OCI-LY1 (cell line): ENCODE measurements at regions not wholly inside any gene's neighbourhood (a gene's known extent, or its start where the extent isn't known, plus 50 kb on each side); places are given as distances from the start of the nearest gene placed in this dataset.

Experiments used
- H2AFZ ChIP-seq: fragments of 200-600 bp; sonication (generic), shearing (Covaris generic); 2 replicates; pipeline ENCODE4 v1.6.0; 2014; ENCODE audit warnings: antibody characterized with exemption, mild to moderate bottlenecking, low read length
- H3F3A ChIP-seq: fragments of 200-600 bp; sonication (generic), shearing (Covaris generic); 2 replicates; pipeline ENCODE4 v1.6.0; 2014; ENCODE audit warnings: mild to moderate bottlenecking, antibody characterized with exemption, low read length, moderate library complexity; ENCODE audit not compliant: insufficient read depth
- H3K27ac ChIP-seq: fragments of 200-600 bp; sonication (generic); 2 replicates; pipeline ENCODE4 v1.5.1; 2014; ENCODE audit warnings: low read length, mixed run types, mild to moderate bottlenecking, low read depth; ENCODE audit not compliant: poor library complexity, severe bottlenecking
- H3K27me3 ChIP-seq: fragments of 200-600 bp; sonication (generic); 2 replicates; pipeline ENCODE4 v1.6.0; 2014; ENCODE audit warnings: antibody characterized with exemption, mild to moderate bottlenecking, low read length, moderate library complexity; ENCODE audit not compliant: insufficient read depth
- H3K36me3 ChIP-seq: fragments of 200-600 bp; sonication (generic); 2 replicates; pipeline ENCODE4 v1.6.1; 2014; ENCODE audit warnings: mild to moderate bottlenecking, antibody characterized with exemption, low read length, moderate library complexity, mixed read lengths; ENCODE audit not compliant: insufficient read depth
- H3K4me1 ChIP-seq: fragments of 200-600 bp; sonication (generic); 2 replicates; pipeline ENCODE4 v1.5.1; 2014; ENCODE audit warnings: mild to moderate bottlenecking, low read length, moderate library complexity; ENCODE audit not compliant: insufficient read depth, severe bottlenecking
- H3K4me2 ChIP-seq: fragments of 200-600 bp; sonication (generic), shearing (Covaris generic); 2 replicates; pipeline ENCODE4 v1.6.1; 2014; ENCODE audit warnings: low read length
- H3K4me3 ChIP-seq: fragments of 200-600 bp; sonication (generic); 2 replicates; pipeline ENCODE4 v1.5.1; 2014; ENCODE audit warnings: low read length, low read depth, mild to moderate bottlenecking, mixed read lengths; ENCODE audit not compliant: poor library complexity, severe bottlenecking
- H3K79me2 ChIP-seq: fragments of 200-600 bp; shearing (Covaris generic); 2 replicates; pipeline ENCODE4 v1.6.1; 2016; ENCODE audit warnings: mixed run types, low read length, mixed read lengths; ENCODE audit not compliant: insufficient read depth
- H3K9ac ChIP-seq: fragments of 200-600 bp; sonication (generic), shearing (Covaris generic); 2 replicates; pipeline ENCODE4 v1.6.1; 2014; ENCODE audit warnings: mild to moderate bottlenecking, low read length, mixed read lengths
- H3K9me2 ChIP-seq: fragments of 200-600 bp; sonication (generic), shearing (Covaris generic); 2 replicates; pipeline ENCODE4 v1.6.1; 2014; ENCODE audit warnings: low read depth, mild to moderate bottlenecking, low read length, mixed read lengths
- H3K9me3 ChIP-seq: fragments of 200-600 bp; shearing (Covaris generic); 2 replicates; pipeline ENCODE4 v1.6.1; 2014; ENCODE audit warnings: low read length, mixed read lengths
- H4K20me1 ChIP-seq: fragments of 200-600 bp; sonication (generic), shearing (Covaris generic); 2 replicates; pipeline ENCODE4 v1.6.0; 2016; ENCODE audit warnings: mild to moderate bottlenecking, low read length; ENCODE audit not compliant: insufficient read depth
- EZH2 ChIP-seq: fragments of 200-600 bp; sonication (generic), shearing (Covaris generic); IDR thresholded peaks from 2 replicates; pipeline ENCODE4 v1.8.0; 2017; ENCODE audit warnings: borderline replicate concordance, mixed run types, mild to moderate bottlenecking, antibody characterized with exemption, low read length, moderate library complexity, mixed read lengths
- TF ChIP-seq, protein P1 (sequence below): fragments of 200-600 bp; sonication (generic), shearing (Covaris generic); IDR thresholded peaks from 2 replicates; pipeline ENCODE4 v1.5.1; 2017; ENCODE audit warnings: mild to moderate bottlenecking, antibody characterized with exemption, low read length, moderate library complexity, mixed read lengths

DNA sequence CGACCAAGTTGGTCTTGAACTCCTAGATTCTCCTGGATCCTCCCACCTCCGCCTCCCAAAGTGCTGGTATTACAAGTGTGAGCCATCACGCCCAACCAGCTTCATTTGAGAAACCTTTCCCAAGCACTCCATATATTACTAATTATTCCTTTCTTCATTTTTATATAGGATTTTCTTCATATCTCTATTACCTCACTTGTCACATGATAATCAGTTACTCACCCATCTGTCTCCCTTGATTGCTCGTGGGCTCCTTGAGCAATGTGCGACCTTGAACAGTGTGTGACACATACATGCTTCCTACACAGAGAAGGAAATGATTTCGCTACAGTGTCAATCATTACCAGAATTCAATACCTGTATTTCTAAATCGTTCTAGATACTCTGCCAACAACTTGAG lies 110.7 kb upstream of the C2CD4B start:
- H3K4me2 ChIP-seq: no peak overlapping the region
- TF ChIP-seq EZH2: no peak
- TF ChIP-seq, protein P1, sequence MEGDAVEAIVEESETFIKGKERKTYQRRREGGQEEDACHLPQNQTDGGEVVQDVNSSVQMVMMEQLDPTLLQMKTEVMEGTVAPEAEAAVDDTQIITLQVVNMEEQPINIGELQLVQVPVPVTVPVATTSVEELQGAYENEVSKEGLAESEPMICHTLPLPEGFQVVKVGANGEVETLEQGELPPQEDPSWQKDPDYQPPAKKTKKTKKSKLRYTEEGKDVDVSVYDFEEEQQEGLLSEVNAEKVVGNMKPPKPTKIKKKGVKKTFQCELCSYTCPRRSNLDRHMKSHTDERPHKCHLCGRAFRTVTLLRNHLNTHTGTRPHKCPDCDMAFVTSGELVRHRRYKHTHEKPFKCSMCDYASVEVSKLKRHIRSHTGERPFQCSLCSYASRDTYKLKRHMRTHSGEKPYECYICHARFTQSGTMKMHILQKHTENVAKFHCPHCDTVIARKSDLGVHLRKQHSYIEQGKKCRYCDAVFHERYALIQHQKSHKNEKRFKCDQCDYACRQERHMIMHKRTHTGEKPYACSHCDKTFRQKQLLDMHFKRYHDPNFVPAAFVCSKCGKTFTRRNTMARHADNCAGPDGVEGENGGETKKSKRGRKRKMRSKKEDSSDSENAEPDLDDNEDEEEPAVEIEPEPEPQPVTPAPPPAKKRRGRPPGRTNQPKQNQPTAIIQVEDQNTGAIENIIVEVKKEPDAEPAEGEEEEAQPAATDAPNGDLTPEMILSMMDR: no peak
- no peaks in the 10 kb centered on the region for H3K9me3 ChIP-seq
- H2AFZ ChIP-seq: no peak overlapping the region
- no peaks in the 10 kb centered on the region for H3F3A ChIP-seq
- H3K4me3 ChIP-seq: no peak overlapping the region
- no peak overlapping the region for H3K27ac ChIP-seq
- H3K9ac ChIP-seq: no peak overlapping the region
- H3K9me2 ChIP-seq: no peaks in the 10 kb centered on the region
- H3K79me2 ChIP-seq: no peaks in the 10 kb centered on the region
- H4K20me1 ChIP-seq: no peaks in the 10 kb centered on the region
- no peaks in the 10 kb centered on the region for H3K36me3 ChIP-seq
- no peaks in the 10 kb centered on the region for H3K27me3 ChIP-seq
- no peaks in the 10 kb centered on the region for H3K4me1 ChIP-seq

GRCh38 chr15:62277816-62278394 lies 112.8 kb upstream of the C2CD4B start:
- Histone ChIP-seq H3K36me3 (no peaks in the 10 kb centered on the region), H3K9me2 (no peaks in the 10 kb centered on the region), H3K4me3 (no peak overlapping the region), H4K20me1 (no peaks in the 10 kb centered on the region), H3K9me3 (no peaks in the 10 kb centered on the region), H3K9ac (no peak overlapping the region), H3K79me2 (no peaks in the 10 kb centered on the region), H3K27ac (no peak overlapping the region), H2AFZ (no peak overlapping the region), H3K27me3 (no peaks in the 10 kb centered on the region), H3K4me2 (no peak overlapping the region), H3F3A (no peaks in the 10 kb centered on the region), H3K4me1 (no peaks in the 10 kb centered on the region)
- no peak for TF ChIP-seq EZH2

DNA sequence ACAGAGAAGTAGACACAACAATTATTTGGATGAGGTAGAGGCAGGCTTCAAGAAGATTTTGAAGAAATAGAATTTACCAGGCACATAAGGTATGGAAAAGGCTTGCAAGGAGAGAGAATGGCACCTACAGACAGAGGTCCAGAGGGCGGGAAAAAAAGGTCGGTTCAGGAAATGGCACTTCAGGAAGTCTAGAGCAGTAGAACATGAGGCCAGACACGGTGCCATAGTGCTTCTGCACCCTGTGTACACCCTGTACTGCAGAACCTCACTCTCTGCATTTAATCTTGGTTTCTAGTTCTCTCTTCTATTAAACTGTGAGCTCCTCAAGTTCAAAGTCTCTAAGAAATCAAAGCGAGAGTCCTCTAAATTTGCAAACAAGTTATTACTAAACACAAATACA lies 113.4 kb upstream of the C2CD4B start:
- Histone ChIP-seq H3K4me1 (no peaks in the 10 kb centered on the region), H3K9ac (no peak overlapping the region), H3K9me3 (no peaks in the 10 kb centered on the region), H4K20me1 (no peaks in the 10 kb centered on the region), H3K36me3 (no peaks in the 10 kb centered on the region), H3K9me2 (no peaks in the 10 kb centered on the region), H3K4me3 (no peak overlapping the region), H2AFZ (no peak overlapping the region), H3F3A (no peaks in the 10 kb centered on the region), H3K27ac (no peak overlapping the region), H3K4me2 (no peak overlapping the region), H3K27me3 (no peaks in the 10 kb centered on the region), H3K79me2 (no peaks in the 10 kb centered on the region)
- no peak for TF ChIP-seq EZH2
- TF ChIP-seq, protein P1: no peak

DNA sequence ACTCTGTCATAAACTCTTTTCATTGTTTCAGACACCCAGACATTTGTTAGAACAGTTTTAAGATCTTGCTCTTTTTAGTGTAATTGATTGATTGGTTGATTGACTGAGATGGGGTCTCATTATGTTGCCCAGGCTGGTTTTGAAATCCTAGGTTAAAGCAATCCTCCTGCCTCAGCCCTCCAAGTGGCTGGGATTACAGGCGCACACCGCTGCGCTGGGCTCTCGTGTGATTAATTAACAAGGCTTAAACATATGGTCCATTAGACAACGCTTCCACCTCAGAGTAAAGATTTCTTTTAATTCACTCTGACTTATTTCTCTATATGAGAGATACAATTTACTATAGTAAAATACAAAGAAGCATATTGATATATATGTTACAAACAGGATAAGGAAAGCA lies 114.0 kb upstream of the C2CD4B start:
- no peaks in the 10 kb centered on the region for H3K9me2 ChIP-seq
- H3K4me2 ChIP-seq: no peak overlapping the region
- H3K36me3 ChIP-seq: no peaks in the 10 kb centered on the region
- TF ChIP-seq, protein P1: no peak
- TF ChIP-seq EZH2: no peak
- H3K27ac ChIP-seq: no peak overlapping the region
- no peaks in the 10 kb centered on the region for H3K79me2 ChIP-seq
- H4K20me1 ChIP-seq: no peaks in the 10 kb centered on the region
- no peaks in the 10 kb centered on the region for H3K4me1 ChIP-seq
- H3K4me3 ChIP-seq: no peak overlapping the region
- no peaks in the 10 kb centered on the region for H3K9me3 ChIP-seq
- H3K27me3 ChIP-seq: no peaks in the 10 kb centered on the region
- H3F3A ChIP-seq: no peaks in the 10 kb centered on the region
- no peak overlapping the region for H3K9ac ChIP-seq
- no peak overlapping the region for H2AFZ ChIP-seq
